ENCODE measurements at regions not wholly inside any gene's neighbourhood (a gene's known extent, or its start where the extent isn't known, plus 50 kb on each side); places are given as distances from the start of the nearest gene placed in this dataset.

DNA sequence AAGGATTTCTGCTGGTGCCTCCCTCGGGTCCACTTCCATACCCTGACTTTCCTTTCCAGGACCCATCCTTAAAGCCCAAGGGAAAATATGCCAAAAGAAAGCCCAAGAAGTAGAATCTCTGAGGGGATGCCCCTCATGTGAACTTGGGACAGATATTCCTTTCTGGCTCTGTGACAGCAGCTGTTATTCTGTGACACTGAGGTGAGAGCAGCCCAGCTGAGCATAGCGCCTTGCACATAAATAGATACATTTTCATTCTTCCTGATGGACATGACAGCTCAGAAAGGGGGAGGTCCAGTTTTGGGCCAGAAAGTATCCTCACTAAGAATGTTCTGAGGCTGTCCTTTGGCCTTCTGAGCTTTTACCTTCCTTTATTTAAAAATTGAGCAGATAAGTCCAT is 353.2 kb downstream of the SAMD5 start:
- Histone ChIP-seq H3K79me2 (ENCODE audit: insufficient read depth, low read length) (no peaks in the 10 kb centered on the region), H3K27me3 (ENCODE audit: control insufficient read depth in 2 of 2, insufficient read depth in 2 of 2, low read length in 2 of 2) (no peaks in the 10 kb centered on the region), H3K9ac (ENCODE audit: insufficient read depth, low read length, poor library complexity, severe bottlenecking) (no peak overlapping the region), H3K9me3 (replicated peaks in 1 of 2; ENCODE audit: control insufficient read depth in 1 of 2, insufficient read depth in 1 of 2, low read length in 2 of 2) (no peaks in the 10 kb centered on the region), H3K4me3 (replicated peaks in 1 of 3; ENCODE audit: low read depth in 2 of 3, low read length in 3 of 3) (no peak overlapping the region), H2AFZ (ENCODE audit: insufficient read depth, low read depth, low read length, poor library complexity, severe bottlenecking) (no peak overlapping the region), H4K20me1 (ENCODE audit: insufficient read depth, low read length) (no peaks in the 10 kb centered on the region), H3K4me1 (ENCODE audit: control insufficient read depth in 1 of 2, insufficient read depth in 2 of 2, low read length in 2 of 2) (no peaks in the 10 kb centered on the region), H3K4me2 (replicated peaks; ENCODE audit: extremely low read depth, low read length, poor library complexity, severe bottlenecking) (no peak overlapping the region), H3K27ac (ENCODE audit: low read depth in 1 of 2, low read length in 2 of 2) (no peak overlapping the region), H3K36me3 (replicated peaks in 1 of 2; ENCODE audit: control insufficient read depth in 1 of 2, insufficient read depth in 2 of 2, low read length in 2 of 2) (no peaks in the 10 kb centered on the region)
- TF ChIP-seq, protein P1, sequence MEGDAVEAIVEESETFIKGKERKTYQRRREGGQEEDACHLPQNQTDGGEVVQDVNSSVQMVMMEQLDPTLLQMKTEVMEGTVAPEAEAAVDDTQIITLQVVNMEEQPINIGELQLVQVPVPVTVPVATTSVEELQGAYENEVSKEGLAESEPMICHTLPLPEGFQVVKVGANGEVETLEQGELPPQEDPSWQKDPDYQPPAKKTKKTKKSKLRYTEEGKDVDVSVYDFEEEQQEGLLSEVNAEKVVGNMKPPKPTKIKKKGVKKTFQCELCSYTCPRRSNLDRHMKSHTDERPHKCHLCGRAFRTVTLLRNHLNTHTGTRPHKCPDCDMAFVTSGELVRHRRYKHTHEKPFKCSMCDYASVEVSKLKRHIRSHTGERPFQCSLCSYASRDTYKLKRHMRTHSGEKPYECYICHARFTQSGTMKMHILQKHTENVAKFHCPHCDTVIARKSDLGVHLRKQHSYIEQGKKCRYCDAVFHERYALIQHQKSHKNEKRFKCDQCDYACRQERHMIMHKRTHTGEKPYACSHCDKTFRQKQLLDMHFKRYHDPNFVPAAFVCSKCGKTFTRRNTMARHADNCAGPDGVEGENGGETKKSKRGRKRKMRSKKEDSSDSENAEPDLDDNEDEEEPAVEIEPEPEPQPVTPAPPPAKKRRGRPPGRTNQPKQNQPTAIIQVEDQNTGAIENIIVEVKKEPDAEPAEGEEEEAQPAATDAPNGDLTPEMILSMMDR (IDR thresholded peaks at IDR 0.05) = no peak
- no peak for DNase-seq
- Mint-ChIP-seq H3K36me3 (no peaks in the 10 kb centered on the region), H3K27me3 (ENCODE audit: low read depth in 3 of 3) (no peaks in the 10 kb centered on the region), H3K27ac (no peak overlapping the region), H3K4me1 (no peaks in the 10 kb centered on the region), H3K4me3 (no peak overlapping the region), H3K9me3 (peaks cover 0 to 3% (median 2%) of the 10 kb centered on the region in 7 donors)
- no CpG with 5 or more reads among the region's 2 CpGs for WGBS (ENCODE audit: insufficient coverage)
- intact Hi-C loops (cut with micrococcal nuclease) = no loop called here

DNA sequence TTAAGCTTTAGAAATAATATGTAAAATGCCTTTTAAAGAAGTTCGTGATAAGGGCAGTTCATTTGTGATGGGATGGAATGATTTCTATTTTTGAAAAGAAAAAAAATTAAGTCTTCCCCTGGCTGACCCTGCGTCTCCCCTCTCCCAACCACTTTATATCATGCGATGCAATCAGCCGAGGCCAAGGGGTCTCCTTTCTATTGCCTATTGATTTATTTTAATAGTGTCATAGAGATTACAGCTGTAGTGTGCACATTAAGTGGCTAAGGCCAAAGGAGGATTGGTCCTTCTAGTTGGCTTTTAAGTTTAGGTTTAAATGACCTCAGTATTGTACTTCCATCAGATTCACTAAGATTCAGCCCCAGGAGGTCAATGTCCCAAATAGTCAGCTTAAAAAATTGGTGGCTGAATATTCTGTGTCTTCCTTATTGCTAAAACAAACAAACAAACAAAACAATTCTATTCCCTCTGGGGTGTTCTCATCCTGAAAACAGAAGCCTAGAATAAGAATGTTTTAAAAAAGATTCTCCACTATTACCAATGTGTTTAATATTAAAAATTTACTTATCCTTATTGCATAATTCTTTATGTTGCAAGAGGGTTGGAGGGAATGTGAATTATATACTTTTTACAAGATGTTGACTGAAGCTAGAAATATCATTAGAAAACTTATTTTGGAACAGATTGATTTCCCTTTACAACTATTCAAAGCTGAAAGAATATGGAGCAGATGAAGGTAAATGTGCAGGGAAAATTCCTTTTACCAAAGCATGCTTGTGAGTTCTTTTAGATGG is 359.1 kb downstream of the SAMD5 start:
- no peaks in the 10 kb centered on the region for H3K4me1 Mint-ChIP-seq
- H3K27me3 ChIP-seq (ENCODE audit: control insufficient read depth in 2 of 2, insufficient read depth in 2 of 2, low read length in 2 of 2) = no peaks in the 10 kb centered on the region
- no peaks in the 10 kb centered on the region for H3K36me3 Mint-ChIP-seq

More for the DNA sequence above, 359.1 kb downstream of the SAMD5 start:
- no peaks in the 10 kb centered on the region for H3K9me3 ChIP-seq (replicated peaks in 1 of 2; ENCODE audit: control insufficient read depth in 1 of 2, insufficient read depth in 1 of 2, low read length in 2 of 2)
- no peaks in the 10 kb centered on the region for H3K4me1 ChIP-seq (ENCODE audit: control insufficient read depth in 1 of 2, insufficient read depth in 2 of 2, low read length in 2 of 2)
- intact Hi-C loops (cut with micrococcal nuclease) = no loop called here
- no peaks in the 10 kb centered on the region for H3K79me2 ChIP-seq (ENCODE audit: insufficient read depth, low read length)
- H3K4me2 ChIP-seq (replicated peaks; ENCODE audit: extremely low read depth, low read length, poor library complexity, severe bottlenecking) = no peak overlapping the region
- H3K9ac ChIP-seq (ENCODE audit: insufficient read depth, low read length, poor library complexity, severe bottlenecking) = no peak overlapping the region
- WGBS (ENCODE audit: insufficient coverage) = no CpG with 5 or more reads among the region's 4 CpGs
- no peak for DNase-seq
- H3K4me3 ChIP-seq (replicated peaks in 1 of 3; ENCODE audit: low read depth in 2 of 3, low read length in 3 of 3) = no peak overlapping the region
- H2AFZ ChIP-seq (ENCODE audit: insufficient read depth, low read depth, low read length, poor library complexity, severe bottlenecking) = no peak overlapping the region
- Mint-ChIP-seq H3K27ac (no peak overlapping the region), H3K9me3 (peaks cover 0 to 3% (median 0%) of the 10 kb centered on the region in 7 donors), H3K4me3 (no peak overlapping the region), H3K27me3 (ENCODE audit: low read depth in 3 of 3) (peaks cover 0 to 2% (median 0%) of the 10 kb centered on the region in 3 donors)
- TF ChIP-seq, protein P1 (IDR thresholded peaks at IDR 0.05) = no peak
- H3K27ac ChIP-seq (ENCODE audit: low read depth in 1 of 2, low read length in 2 of 2) = no peak overlapping the region
- H3K36me3 ChIP-seq (replicated peaks in 1 of 2; ENCODE audit: control insufficient read depth in 1 of 2, insufficient read depth in 2 of 2, low read length in 2 of 2) = no peaks in the 10 kb centered on the region
- H4K20me1 ChIP-seq (ENCODE audit: insufficient read depth, low read length) = no peaks in the 10 kb centered on the region
